IMR-90 (cell line): ENCODE measurements at regions not wholly inside any gene's neighbourhood (a gene's known extent, or its start where the extent isn't known, plus 50 kb on each side); places are given as distances from the start of the nearest gene placed in this dataset.

Experiments
- ATAC-seq: fragments of 200-7000 bp; cut with Tn5 transposase; 2 replicates; pipeline ENCODE4 v1.9.1; 2020; ENCODE audit warnings: low read depth, mild to moderate bottlenecking, moderate library complexity
- BruUV-seq: library from RNA; stranded (reverse); fragments of 400-500 nt; replicated peaks from 2 replicates; lab custom pipeline; 2021; lab: Mats Ljungman, UMichigan
- CTCF ChIA-PET: fragments of 300-600 bp; formaldehyde crosslinking; extraction: SDS; loops from one replicate; lab custom pipeline; 2021; ENCODE audit warnings: antibody characterized with exemption; lab: Yijun Ruan, JAX
- POLR2A ChIA-PET: fragments of 300-600 bp; sonication (Branson Sonifier 250); formaldehyde crosslinking; loops from one replicate; lab custom pipeline; 2022; ENCODE audit warnings: antibody characterized with exemption; ENCODE audit not compliant: unreplicated experiment; lab: Charles Lee
- DNase-seq: peaks from one replicate; pipeline ENCODE4 v3.0.0; 2013
- H2AFZ ChIP-seq: replicated peaks from 2 replicates; pipeline ENCODE3; 2013; ENCODE audit warnings: low read length, mild to moderate bottlenecking; ENCODE audit not compliant: poor library complexity
- H2AK5ac ChIP-seq: 2 replicates; pipeline ENCODE4 v1.6.1; 2013; ENCODE audit warnings: low read depth, low read length, inconsistent platforms
- H2AK9ac ChIP-seq: replicated peaks from 2 replicates; pipeline ENCODE3; 2013; ENCODE audit warnings: mild to moderate bottlenecking, low read depth, low read length, moderate library complexity; ENCODE audit not compliant: poor library complexity
- H2BK120ac ChIP-seq: 2 replicates; pipeline ENCODE4 v1.6.1; 2013; ENCODE audit warnings: low read depth, low read length, inconsistent platforms
- H2BK15ac ChIP-seq: 3 replicates; pipeline ENCODE4 v1.6.1; 2013; ENCODE audit warnings: low read depth, low read length, inconsistent platforms
- H2BK20ac ChIP-seq: 2 replicates; pipeline ENCODE4 v1.6.1; 2013; ENCODE audit warnings: low read depth, mild to moderate bottlenecking, inconsistent platforms, low read length, moderate library complexity
- H2BK5ac ChIP-seq: 2 replicates; pipeline ENCODE4 v1.6.1; 2013; ENCODE audit warnings: mild to moderate bottlenecking, low read depth, low read length, inconsistent platforms; ENCODE audit not compliant: poor library complexity, severe bottlenecking
- H3K14ac ChIP-seq: replicated peaks from 2 replicates; pipeline ENCODE4 v1.6.1; 2013; ENCODE audit warnings: low read depth, low read length, inconsistent platforms
- H3K18ac ChIP-seq: 2 replicates; pipeline ENCODE4 v1.6.1; 2013; ENCODE audit warnings: low read depth, low read length, control low read depth
- H3K23ac ChIP-seq: 2 replicates; pipeline ENCODE4 v1.6.1; 2013; ENCODE audit warnings: low read depth, low read length, inconsistent platforms
- H3K27ac ChIP-seq: 2 replicates; pipeline ENCODE4 v1.5.1; 2013; ENCODE audit warnings: mild to moderate bottlenecking, control low read depth, low read length; ENCODE audit not compliant: insufficient read depth
- H3K27me3 ChIP-seq: 2 replicates; pipeline ENCODE4 v1.6.1; 2013; ENCODE audit warnings: low read length; ENCODE audit not compliant: control insufficient read depth, insufficient read depth
- H3K36me3 ChIP-seq: 2 replicates; pipeline ENCODE4 v1.6.1; 2013; ENCODE audit warnings: low read length, mixed read lengths; ENCODE audit not compliant: control insufficient read depth, insufficient read depth
- H3K4ac ChIP-seq: 2 replicates; pipeline ENCODE4 v1.6.1; 2013; ENCODE audit warnings: low read depth, low read length, inconsistent platforms
- H3K4me1 ChIP-seq: 2 replicates; pipeline ENCODE4 v1.6.1; 2013; ENCODE audit warnings: low read length, mixed read lengths; ENCODE audit not compliant: control insufficient read depth, insufficient read depth
- H3K4me2 ChIP-seq: 2 replicates; pipeline ENCODE4 v1.6.1; 2013; ENCODE audit warnings: low read depth, mild to moderate bottlenecking, control low read depth, low read length, moderate library complexity
- H3K4me3 ChIP-seq: 2 replicates; pipeline ENCODE4 v1.5.1; 2013; ENCODE audit warnings: low read depth, mild to moderate bottlenecking, control low read depth, low read length, moderate library complexity; ENCODE audit not compliant: insufficient read depth
- H3K56ac ChIP-seq: 2 replicates; pipeline ENCODE4 v1.6.1; 2013; ENCODE audit warnings: low read length, inconsistent platforms; ENCODE audit not compliant: insufficient read depth; ENCODE audit errors: extremely low read depth
- H3K79me1 ChIP-seq, 2 experiments: 2 replicates each; pipeline ENCODE4 v1.6.1; 2013; ENCODE audit warnings: low read length in 2 of 2, inconsistent platforms in 1 of 2, low read depth in 1 of 2
- H3K9ac ChIP-seq: 2 replicates; pipeline ENCODE4 v1.6.1; 2013; ENCODE audit warnings: low read depth, low read length, control low read depth
- H3K9me1 ChIP-seq: 2 replicates; pipeline ENCODE4 v1.6.1; 2013; ENCODE audit warnings: low read length, inconsistent platforms; ENCODE audit not compliant: insufficient read depth
- H3K9me3 ChIP-seq: 2 replicates; pipeline ENCODE4 v1.6.1; 2013; ENCODE audit warnings: low read length; ENCODE audit not compliant: control insufficient read depth, insufficient read depth
- H4K20me1 ChIP-seq: 2 replicates; pipeline ENCODE4 v1.6.1; 2013; ENCODE audit warnings: low read length, inconsistent platforms; ENCODE audit not compliant: insufficient read depth
- H4K5ac ChIP-seq: 2 replicates; pipeline ENCODE4 v1.6.1; 2013; ENCODE audit warnings: mild to moderate bottlenecking, low read depth, low read length, control low read depth
- H4K8ac ChIP-seq, 2 experiments: 2 replicates each; pipeline ENCODE4 v1.6.1; 2013; ENCODE audit warnings: low read depth in 2 of 2, low read length in 2 of 2, control low read depth in 1 of 2, inconsistent platforms in 1 of 2
- H4K91ac ChIP-seq: 2 replicates; pipeline ENCODE4 v1.6.1; 2013; ENCODE audit warnings: low read depth, low read length, inconsistent platforms; ENCODE audit not compliant: insufficient read depth
- CEBPB ChIP-seq: IDR thresholded peaks from 2 replicates; pipeline ENCODE4 v1.6.1; 2012; ENCODE audit warnings: low read depth, low read length, improper control_type of control experiment
- MAZ ChIP-seq: IDR thresholded peaks from 2 replicates; pipeline ENCODE4 v1.6.1; 2012; ENCODE audit warnings: low read depth, mild to moderate bottlenecking, low read length, improper control_type of control experiment, moderate library complexity, borderline replicate concordance
- NFE2L2 ChIP-seq: fragments of 150-350 bp; IDR thresholded peaks from 2 replicates; pipeline ENCODE4 v1.6.1; 2016; ENCODE audit warnings: low read depth, mild to moderate bottlenecking, low read length
- WGBS, 2 experiments: methylation state at CpG; one replicate each; pipeline versions ENCODE4 v1.1.5 to v1.1.7; 2013; ENCODE audit warnings: missing lambda C conversion rate in 2 of 2; ENCODE audit not compliant: insufficient read length in 1 of 2; ENCODE audit errors: extremely low coverage in 2 of 2; 5-methylcytosine and 5-hydroxymethylcytosine counted together
- dilution Hi-C: fragments of 300-500 bp; cut with HindIII; formaldehyde crosslinking; loops from one replicate; pipeline ENCODE4 v1.14.3; 2018; ENCODE audit warnings: low sequenced_read_pairs; ENCODE audit not compliant: unreplicated experiment
- in situ Hi-C: fragments of 300-500 bp; cut with MboI; formaldehyde crosslinking; loops from 3 replicates; pipeline ENCODE4 v1.14.3; 2019; ENCODE audit warnings: low sequenced_read_pairs, inconsistent platforms, mixed read lengths
- intact Hi-C: fragments of 100-400 bp; cut with micrococcal nuclease; formaldehyde crosslinking; loops from 2 replicates; pipeline ENCODE4 v1.10.0; 2022
- TF ChIP-seq, protein P1 (sequence below): fragments of 150-350 bp; IDR thresholded peaks from 2 replicates; pipeline ENCODE4 v1.6.1; 2017; ENCODE audit warnings: mild to moderate bottlenecking, antibody characterized with exemption, low read length, low read depth

DNA sequence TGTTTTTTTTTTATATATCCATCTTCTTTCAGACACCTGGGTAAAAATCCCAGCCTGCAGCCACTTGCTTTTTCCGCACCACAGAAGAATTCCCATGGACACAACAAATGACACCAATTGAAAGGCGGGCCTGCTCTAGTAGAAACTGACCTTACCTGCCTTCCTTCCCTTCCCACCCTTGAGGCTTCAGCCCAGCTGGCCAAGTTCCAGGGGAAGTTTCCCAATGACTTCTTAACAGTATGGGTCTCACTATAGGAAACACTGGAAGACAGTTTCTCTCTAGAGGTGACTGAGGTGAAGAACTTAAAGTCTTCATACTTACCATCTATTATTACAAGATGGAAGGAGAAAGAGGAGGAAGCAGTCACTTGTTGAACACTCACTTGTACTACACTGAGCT lies 714.2 kb upstream of the NR2F2 start:
- in situ Hi-C loops (no loop called here), intact Hi-C loops (no loop called here), dilution Hi-C loops (no loop called here)
- Histone ChIP-seq H3K14ac (no peak overlapping the region), H3K27ac (peak overlapping the region; percentile 51; the same call in 1 of the 2 replicates), H3K4me2 (no peak overlapping the region), H3K4me3 (no peak overlapping the region), H3K9ac (no peak overlapping the region), H3K79me1 (no peaks in the 10 kb centered on the region), H3K18ac (peak overlapping the region; percentile 66; the same call in 1 of the 2 replicates), H2AFZ (no peak overlapping the region), H2BK120ac (no peak overlapping the region), H4K5ac (no peak overlapping the region; the same call in 1 of the 2 replicates), H4K20me1 (no peaks in the 10 kb centered on the region), H2BK20ac (no peak overlapping the region), H2BK15ac (peak overlapping the region; percentile 56; the same call in 1 of the 3 replicates), H3K9me1 (0 out of 2 replicates have a peak, but pooled peaks cover 2% of the 10 kb centered on the region), H3K56ac (no peak overlapping the region; the same call in 1 of the 2 replicates), H4K8ac (no peak overlapping the region; a peak in 1 of 4 replicates), H3K9me3 (no peaks in the 10 kb centered on the region), H3K4me1 (peaks cover 2% of the 10 kb centered on the region; the same call in 1 of the 2 replicates), H3K36me3 (no peaks in the 10 kb centered on the region), H3K23ac (no peak overlapping the region), H2AK5ac (no peak overlapping the region), H4K91ac (no peak overlapping the region), H2AK9ac (no peak overlapping the region), H2BK5ac (no peak overlapping the region), H3K4ac (no peak overlapping the region), H3K27me3 (no peaks in the 10 kb centered on the region)
- no peak for DNase-seq
- TF ChIP-seq NFE2L2 (no peak), MAZ (no peak), CEBPB (no peak)
- TF ChIP-seq, protein P1, sequence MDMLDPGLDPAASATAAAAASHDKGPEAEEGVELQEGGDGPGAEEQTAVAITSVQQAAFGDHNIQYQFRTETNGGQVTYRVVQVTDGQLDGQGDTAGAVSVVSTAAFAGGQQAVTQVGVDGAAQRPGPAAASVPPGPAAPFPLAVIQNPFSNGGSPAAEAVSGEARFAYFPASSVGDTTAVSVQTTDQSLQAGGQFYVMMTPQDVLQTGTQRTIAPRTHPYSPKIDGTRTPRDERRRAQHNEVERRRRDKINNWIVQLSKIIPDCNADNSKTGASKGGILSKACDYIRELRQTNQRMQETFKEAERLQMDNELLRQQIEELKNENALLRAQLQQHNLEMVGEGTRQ = no peak
- BruUV-seq = no TSS peak
- ChIA-PET POLR2A (no interaction called here), CTCF (interaction anchor here (0.6 kb wide), 1 partner anchor 18 kb away, joined by 4 read pairs; no protein-coding TSS in a partner anchor)
- no peak for ATAC-seq
- WGBS, 2 experiments = no CpG with 5 or more reads among the region's 2 CpGs
